ENCODE measurements at regions not wholly inside any gene's neighbourhood (a gene's known extent, or its start where the extent isn't known, plus 50 kb on each side); places are given as distances from the start of the nearest gene placed in this dataset.

DNA sequence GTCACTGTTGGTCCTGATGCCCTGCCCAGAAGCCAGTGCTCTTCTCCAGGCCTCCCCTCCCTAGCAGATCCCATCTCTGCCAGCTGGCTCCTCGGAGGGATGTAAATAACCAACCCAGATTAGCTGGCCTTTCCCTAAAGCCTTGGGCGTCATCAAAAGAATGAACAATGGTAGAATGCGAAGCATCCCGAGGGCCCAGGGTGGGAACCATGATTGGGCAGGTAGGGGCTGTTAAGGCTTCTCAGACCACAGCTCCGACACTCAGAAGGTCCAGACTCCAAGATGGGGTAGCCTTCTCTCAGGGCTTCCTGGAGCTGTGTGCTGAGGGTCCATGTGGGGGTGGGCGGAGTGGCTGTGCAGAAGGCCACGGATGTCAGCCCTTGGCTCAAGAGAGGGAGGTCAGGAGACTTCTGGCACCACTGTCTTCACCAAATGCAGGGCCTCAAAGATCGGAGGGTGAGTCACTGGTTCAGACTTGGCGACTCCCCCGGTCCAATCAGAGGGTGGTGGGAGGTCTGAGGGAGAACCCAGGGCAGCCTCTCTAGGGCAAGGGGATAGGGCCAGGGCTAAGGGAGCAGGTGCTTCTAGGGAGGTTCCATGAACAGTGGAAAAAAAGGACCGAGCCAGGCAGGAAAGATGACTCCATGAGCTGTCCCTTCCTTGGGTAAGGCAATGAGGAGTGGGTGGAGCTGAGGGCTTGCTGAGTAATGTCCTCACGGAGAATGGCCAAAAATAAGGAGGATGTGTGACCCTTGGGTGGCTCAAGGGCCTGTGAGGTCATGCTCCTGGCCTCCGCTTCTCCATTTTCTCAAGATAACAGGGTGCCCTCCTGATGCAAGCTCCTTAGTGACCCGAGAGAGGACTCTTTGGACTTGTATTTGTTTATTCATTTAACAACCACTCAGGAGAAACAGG is 58.4 kb upstream of the EPS8L3 start:
- no peak overlapping the region for H3K4me3 Mint-ChIP-seq (ENCODE audit: low read depth)
- no peaks in the 10 kb centered on the region for H3K9me3 Mint-ChIP-seq (ENCODE audit: low read depth)
- no peaks in the 10 kb centered on the region for H3K36me3 Mint-ChIP-seq (ENCODE audit: insufficient read depth)
- TF ChIP-seq, protein P1, sequence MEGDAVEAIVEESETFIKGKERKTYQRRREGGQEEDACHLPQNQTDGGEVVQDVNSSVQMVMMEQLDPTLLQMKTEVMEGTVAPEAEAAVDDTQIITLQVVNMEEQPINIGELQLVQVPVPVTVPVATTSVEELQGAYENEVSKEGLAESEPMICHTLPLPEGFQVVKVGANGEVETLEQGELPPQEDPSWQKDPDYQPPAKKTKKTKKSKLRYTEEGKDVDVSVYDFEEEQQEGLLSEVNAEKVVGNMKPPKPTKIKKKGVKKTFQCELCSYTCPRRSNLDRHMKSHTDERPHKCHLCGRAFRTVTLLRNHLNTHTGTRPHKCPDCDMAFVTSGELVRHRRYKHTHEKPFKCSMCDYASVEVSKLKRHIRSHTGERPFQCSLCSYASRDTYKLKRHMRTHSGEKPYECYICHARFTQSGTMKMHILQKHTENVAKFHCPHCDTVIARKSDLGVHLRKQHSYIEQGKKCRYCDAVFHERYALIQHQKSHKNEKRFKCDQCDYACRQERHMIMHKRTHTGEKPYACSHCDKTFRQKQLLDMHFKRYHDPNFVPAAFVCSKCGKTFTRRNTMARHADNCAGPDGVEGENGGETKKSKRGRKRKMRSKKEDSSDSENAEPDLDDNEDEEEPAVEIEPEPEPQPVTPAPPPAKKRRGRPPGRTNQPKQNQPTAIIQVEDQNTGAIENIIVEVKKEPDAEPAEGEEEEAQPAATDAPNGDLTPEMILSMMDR (IDR thresholded peaks at IDR 0.05; ENCODE audit: unreplicated experiment): no peak
- DNase-seq (ENCODE audit: low spot score, unreplicated experiment): no peak
- no peak overlapping the region for H3K27ac Mint-ChIP-seq
- H3K27me3 Mint-ChIP-seq: peaks cover 4% of the 10 kb centered on the region
- H3K4me1 Mint-ChIP-seq (ENCODE audit: low read depth): peaks cover 9% of the 10 kb centered on the region

DNA sequence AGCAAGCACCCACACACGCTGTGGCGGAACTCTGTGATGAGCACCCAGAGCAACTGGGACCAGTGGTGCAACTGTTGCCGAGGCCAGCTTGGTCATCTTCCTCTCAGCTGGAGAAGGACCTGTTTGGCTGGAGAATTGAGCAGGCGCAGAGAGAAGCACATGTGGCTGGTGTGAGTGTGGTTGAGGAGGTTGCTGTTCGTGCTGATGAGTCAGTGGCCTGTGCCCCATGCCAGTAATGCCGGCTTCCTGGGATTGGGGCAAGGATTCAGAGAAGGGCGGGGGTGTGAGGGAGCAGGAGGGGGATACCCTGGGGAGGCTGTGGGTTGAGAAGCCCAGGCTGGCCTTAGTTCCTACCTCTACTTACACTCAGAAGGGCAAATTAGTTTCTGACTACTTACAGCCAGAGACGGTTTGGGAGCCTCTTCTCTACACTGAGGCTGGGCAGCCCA is 57.5 kb upstream of the EPS8L3 start:
- TF ChIP-seq, protein P1 (IDR thresholded peaks at IDR 0.05; ENCODE audit: unreplicated experiment): no peak
- no peak for DNase-seq (ENCODE audit: low spot score, unreplicated experiment)
- Mint-ChIP-seq H3K27me3 (peaks cover 4% of the 10 kb centered on the region), H3K4me1 (ENCODE audit: low read depth) (peaks cover 9% of the 10 kb centered on the region), H3K36me3 (ENCODE audit: insufficient read depth) (no peaks in the 10 kb centered on the region), H3K27ac (no peak overlapping the region), H3K4me3 (ENCODE audit: low read depth) (no peak overlapping the region), H3K9me3 (ENCODE audit: low read depth) (no peaks in the 10 kb centered on the region)

DNA sequence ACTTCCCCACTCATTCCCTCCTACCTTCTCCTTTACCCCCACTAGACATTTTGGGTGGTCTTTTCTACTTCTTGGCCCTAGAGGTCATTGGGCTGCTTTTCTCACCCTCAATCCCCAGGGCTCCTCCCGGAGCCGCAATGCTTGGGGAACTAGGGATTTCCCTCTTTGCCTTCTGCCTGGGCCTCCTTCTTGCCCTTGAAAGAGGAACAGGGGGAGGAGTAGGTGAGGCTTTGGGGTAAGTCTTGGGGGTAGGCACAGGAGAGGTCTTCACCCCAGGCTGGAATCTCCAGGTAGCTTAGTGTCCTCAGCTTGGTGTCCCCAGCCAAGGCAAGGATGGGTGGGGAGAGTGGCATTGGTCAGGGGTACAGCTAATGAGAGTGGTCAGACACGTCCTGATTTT is 56.2 kb upstream of the EPS8L3 start:
- TF ChIP-seq, protein P1 (IDR thresholded peaks at IDR 0.05; ENCODE audit: unreplicated experiment): no peak
- H3K9me3 Mint-ChIP-seq (ENCODE audit: low read depth): peaks cover 4% of the 10 kb centered on the region
- peaks cover 9% of the 10 kb centered on the region for H3K4me1 Mint-ChIP-seq (ENCODE audit: low read depth)
- H3K27me3 Mint-ChIP-seq: peaks cover 4% of the 10 kb centered on the region
- DNase-seq (ENCODE audit: low spot score, unreplicated experiment): no peak
- no peak overlapping the region for H3K27ac Mint-ChIP-seq
- peaks cover 2% of the 10 kb centered on the region for H3K36me3 Mint-ChIP-seq (ENCODE audit: insufficient read depth)
- no peak overlapping the region for H3K4me3 Mint-ChIP-seq (ENCODE audit: low read depth)

- TF ChIP-seq, protein P1 (IDR thresholded peaks at IDR 0.05; ENCODE audit: unreplicated experiment): no peak
These were observed 55.5 kb upstream of the EPS8L3 start for GRCh38 chr1:109818988-109819764.

DNA sequence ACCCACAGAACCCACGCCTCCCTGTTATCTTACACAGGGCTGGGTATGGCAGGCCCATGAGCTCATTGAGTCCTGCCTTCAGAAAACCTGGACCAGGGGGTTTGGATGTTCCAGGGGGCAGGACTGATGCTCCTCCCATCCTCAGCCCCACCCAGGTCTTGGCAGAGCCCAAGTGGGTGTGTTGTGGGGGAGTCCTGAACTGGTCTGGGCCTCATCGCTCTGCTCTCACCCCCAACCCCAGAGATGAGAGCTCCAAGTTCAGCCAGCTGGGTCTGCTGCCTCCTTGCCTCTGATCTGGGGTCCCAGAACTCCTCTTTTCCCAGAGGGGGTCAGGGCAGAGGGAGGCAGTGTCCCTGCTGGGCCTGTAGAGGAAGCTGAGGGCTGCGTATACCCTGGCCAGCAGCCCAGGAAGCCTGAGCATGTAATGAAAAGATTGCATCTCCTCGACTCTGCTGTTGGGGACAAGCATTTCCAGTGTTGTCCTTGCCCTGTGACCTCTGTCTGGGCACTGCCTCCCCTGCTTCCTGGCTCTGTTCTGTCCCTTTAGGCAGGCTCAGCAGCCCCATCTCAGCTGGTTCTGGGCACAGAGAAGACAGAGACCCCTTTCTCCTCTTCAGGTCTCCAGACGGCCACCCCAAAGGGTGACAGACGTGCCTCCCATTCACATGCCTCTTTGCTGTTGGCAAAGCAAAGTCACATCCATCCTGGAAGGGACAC is 54.7 kb upstream of the EPS8L3 start:
- Mint-ChIP-seq H3K27me3 (peaks cover 4% of the 10 kb centered on the region), H3K4me3 (ENCODE audit: low read depth) (no peak overlapping the region), H3K4me1 (ENCODE audit: low read depth) (peaks cover 1% of the 10 kb centered on the region), H3K27ac (no peak overlapping the region), H3K9me3 (ENCODE audit: low read depth) (peaks cover 4% of the 10 kb centered on the region), H3K36me3 (ENCODE audit: insufficient read depth) (peaks cover 2% of the 10 kb centered on the region)
- DNase-seq (ENCODE audit: low spot score, unreplicated experiment): no peak
- TF ChIP-seq, protein P1 (IDR thresholded peaks at IDR 0.05; ENCODE audit: unreplicated experiment): no peak

More at GRCh38 chr1:109818988-109819764, 55.5 kb upstream of the EPS8L3 start:
- peak overlapping the region; percentile 7 for H3K27ac Mint-ChIP-seq
- DNase-seq (ENCODE audit: low spot score, unreplicated experiment): no peak
- H3K36me3 Mint-ChIP-seq (ENCODE audit: insufficient read depth): peaks cover 2% of the 10 kb centered on the region
- H3K9me3 Mint-ChIP-seq (ENCODE audit: low read depth): peaks cover 4% of the 10 kb centered on the region
- H3K4me3 Mint-ChIP-seq (ENCODE audit: low read depth): no peak overlapping the region
- H3K27me3 Mint-ChIP-seq: peaks cover 4% of the 10 kb centered on the region
- peaks cover 6% of the 10 kb centered on the region for H3K4me1 Mint-ChIP-seq (ENCODE audit: low read depth)

Data from progenitor cell of endocrine pancreas (in vitro differentiated cells).